HUES6 (cell line): ENCODE measurements at regions not wholly inside any gene's neighbourhood (a gene's known extent, or its start where the extent isn't known, plus 50 kb on each side); places are given as distances from the start of the nearest gene placed in this dataset.

Experiments used
- H3K27ac ChIP-seq: 2 replicates; pipeline ENCODE4 v1.7.0; 2013; ENCODE audit warnings: low read depth, mild to moderate bottlenecking, low read length, inconsistent platforms
- H3K27me3 ChIP-seq: 2 replicates; pipeline ENCODE4 v1.6.1; 2013; ENCODE audit warnings: low read length; ENCODE audit not compliant: control insufficient read depth, insufficient read depth
- H3K36me3 ChIP-seq: 2 replicates; pipeline ENCODE4 v1.6.1; 2013; ENCODE audit warnings: low read length; ENCODE audit not compliant: control insufficient read depth, insufficient read depth
- H3K4me1 ChIP-seq: 2 replicates; pipeline ENCODE4 v1.6.1; 2013; ENCODE audit warnings: low read length; ENCODE audit not compliant: control insufficient read depth, insufficient read depth
- H3K4me3 ChIP-seq: 2 replicates; pipeline ENCODE4 v1.5.1; 2013; ENCODE audit warnings: low read depth, low read length
- H3K9ac ChIP-seq: one replicate; pipeline ENCODE4 v1.6.1; 2013; ENCODE audit warnings: mild to moderate bottlenecking, low read length
- H3K9me3 ChIP-seq: 2 replicates; pipeline ENCODE4 v1.6.1; 2013; ENCODE audit warnings: low read depth, low read length; ENCODE audit not compliant: control insufficient read depth, insufficient read depth

GRCh38 chr5:53211799-53212198 is 102.2 kb upstream of the MOCS2 start:
- Histone ChIP-seq H3K4me1 (no peaks in the 10 kb centered on the region), H3K4me3 (no peak overlapping the region), H3K27me3 (no peaks in the 10 kb centered on the region), H3K9me3 (peaks cover 9% of the 10 kb centered on the region; the same call in 1 of the 2 replicates), H3K36me3 (no peaks in the 10 kb centered on the region), H3K27ac (no peak overlapping the region), H3K9ac (no peak overlapping the region)

GRCh38 chr5:53219174-53219573 is 109.6 kb upstream of the MOCS2 start:
- Histone ChIP-seq H3K27me3 (no peaks in the 10 kb centered on the region), H3K9me3 (peaks cover 20% of the 10 kb centered on the region), H3K4me3 (no peak overlapping the region), H3K4me1 (no peaks in the 10 kb centered on the region), H3K9ac (no peak overlapping the region), H3K36me3 (no peaks in the 10 kb centered on the region), H3K27ac (no peak overlapping the region)

GRCh38 chr5:53219610-53220009 is 110.1 kb upstream of the MOCS2 start:
- Histone ChIP-seq H3K27me3 (no peaks in the 10 kb centered on the region), H3K27ac (no peak overlapping the region), H3K9ac (no peak overlapping the region), H3K4me1 (no peaks in the 10 kb centered on the region), H3K9me3 (peaks cover 19% of the 10 kb centered on the region), H3K36me3 (no peaks in the 10 kb centered on the region), H3K4me3 (no peak overlapping the region)

- no peak overlapping the region for H3K4me3 ChIP-seq
- no peak overlapping the region for H3K27ac ChIP-seq
- H3K9me3 ChIP-seq = peaks cover 20% of the 10 kb centered on the region
- H3K4me1 ChIP-seq = no peaks in the 10 kb centered on the region
- H3K36me3 ChIP-seq = no peaks in the 10 kb centered on the region
- H3K27me3 ChIP-seq = no peaks in the 10 kb centered on the region
- no peak overlapping the region for H3K9ac ChIP-seq
These were observed 124.3 kb upstream of the MOCS2 start for GRCh38 chr5:53233645-53234405.

- Histone ChIP-seq H3K9me3 (0 out of 2 replicates have a peak, but pooled peaks cover 3% of the 10 kb centered on the region), H3K4me3 (no peak overlapping the region), H3K36me3 (no peaks in the 10 kb centered on the region), H3K4me1 (no peaks in the 10 kb centered on the region), H3K27me3 (no peaks in the 10 kb centered on the region), H3K9ac (no peak overlapping the region), H3K27ac (no peak overlapping the region)
These were observed 127.1 kb upstream of the MOCS2 start for GRCh38 chr5:53236683-53237082.

GRCh38 chr5:53237876-53238275 is 128.3 kb upstream of the MOCS2 start:
- H3K4me1 ChIP-seq = no peaks in the 10 kb centered on the region
- H3K9ac ChIP-seq = no peak overlapping the region

GRCh38 chr5:53239301-53239990 is 129.9 kb upstream of the MOCS2 start:
- Histone ChIP-seq H3K4me3 (no peak overlapping the region), H3K27me3 (no peaks in the 10 kb centered on the region), H3K9me3 (no peaks in the 10 kb centered on the region), H3K9ac (no peak overlapping the region), H3K36me3 (no peaks in the 10 kb centered on the region), H3K4me1 (no peaks in the 10 kb centered on the region), H3K27ac (no peak overlapping the region)

More at GRCh38 chr5:53237876-53238275, 128.3 kb upstream of the MOCS2 start:
- no peaks in the 10 kb centered on the region for H3K27me3 ChIP-seq
- H3K36me3 ChIP-seq = no peaks in the 10 kb centered on the region
- no peak overlapping the region for H3K27ac ChIP-seq
- 0 out of 2 replicates have a peak, but pooled peaks cover under 1% of the 10 kb centered on the region for H3K9me3 ChIP-seq
- H3K4me3 ChIP-seq = no peak overlapping the region

- Histone ChIP-seq H3K4me3 (no peak overlapping the region), H3K27me3 (no peaks in the 10 kb centered on the region), H3K9me3 (no peaks in the 10 kb centered on the region), H3K4me1 (no peaks in the 10 kb centered on the region), H3K36me3 (no peaks in the 10 kb centered on the region), H3K27ac (no peak overlapping the region), H3K9ac (no peak overlapping the region)
These were observed 131.1 kb upstream of the MOCS2 start for GRCh38 chr5:53240661-53241060.

- Histone ChIP-seq H3K36me3 (no peaks in the 10 kb centered on the region), H3K9me3 (no peaks in the 10 kb centered on the region), H3K27me3 (no peaks in the 10 kb centered on the region)
These were observed 132.0 kb upstream of the MOCS2 start for GRCh38 chr5:53241572-53241971.

GRCh38 chr5:53243403-53243802 is 133.8 kb upstream of the MOCS2 start:
- Histone ChIP-seq H3K4me3 (no peak overlapping the region), H3K36me3 (no peaks in the 10 kb centered on the region), H3K9ac (no peak overlapping the region), H3K9me3 (no peaks in the 10 kb centered on the region), H3K27me3 (no peaks in the 10 kb centered on the region), H3K27ac (no peak overlapping the region), H3K4me1 (no peaks in the 10 kb centered on the region)

More at GRCh38 chr5:53241572-53241971, 132.0 kb upstream of the MOCS2 start:
- no peak overlapping the region for H3K9ac ChIP-seq
- no peak overlapping the region for H3K4me3 ChIP-seq
- no peaks in the 10 kb centered on the region for H3K4me1 ChIP-seq
- no peak overlapping the region for H3K27ac ChIP-seq

- H3K27ac ChIP-seq = no peak overlapping the region
- no peaks in the 10 kb centered on the region for H3K9me3 ChIP-seq
- H3K4me1 ChIP-seq = no peaks in the 10 kb centered on the region
- H3K27me3 ChIP-seq = no peaks in the 10 kb centered on the region
- no peak overlapping the region for H3K9ac ChIP-seq
- no peaks in the 10 kb centered on the region for H3K36me3 ChIP-seq
- H3K4me3 ChIP-seq = no peak overlapping the region
These were observed 136.7 kb upstream of the MOCS2 start for GRCh38 chr5:53246042-53246836.
